B cell (primary cell): ENCODE measurements at regions not wholly inside any gene's neighbourhood (a gene's known extent, or its start where the extent isn't known, plus 50 kb on each side); places are given as distances from the start of the nearest gene placed in this dataset.

Experiments
- ATAC-seq: fragments of 200-7000 bp; cut with Tn5 transposase; one replicate; pipeline ENCODE4 v1.10.0; 2021; ENCODE audit warnings: low read depth, mild to moderate bottlenecking, moderate number of reproducible peaks, moderate library complexity
- CTCF ChIA-PET: fragments of 350-600 bp; sonication (Branson Sonifier 250); formaldehyde crosslinking; loops from one replicate; lab custom pipeline; 2021; ENCODE audit warnings: antibody characterized with exemption, inconsistent platforms; lab: Charles Lee
- POLR2A ChIA-PET: fragments of 350-600 bp; sonication (Branson Sonifier 250); formaldehyde crosslinking; loops from one replicate; lab custom pipeline; 2021; ENCODE audit warnings: antibody characterized with exemption; lab: Charles Lee
- DNase-seq: peaks from one replicate; pipeline ENCODE4 v3.0.0; 2013
- H2AFZ ChIP-seq: 2 replicates; pipeline ENCODE4 v1.6.1; 2012; ENCODE audit warnings: mild to moderate bottlenecking, low read depth, low read length; ENCODE audit not compliant: insufficient read depth, poor library complexity, severe bottlenecking
- H3K27ac ChIP-seq, 2 donors: 1 replicate in 1 of 2; 2 replicates in 1 of 2; pipeline ENCODE4 v1.5.1; 2012 to 2013; ENCODE audit warnings: low read length in 2 of 2, mild to moderate bottlenecking in 2 of 2, moderate library complexity in 1 of 2
- H3K27me3 ChIP-seq, 4 experiments: fragments of 200-600 bp in 1 of 4; sonication (generic) in 1 of 4; replicated peaks in 1 of 4; 1 replicate in 2 of 4; 2 replicates in 2 of 4; pipeline versions ENCODE4 v1.6.1 to v1.7.0; 2013 to 2016; ENCODE audit warnings: low read length in 3 of 4, mild to moderate bottlenecking in 2 of 4, mixed read lengths in 1 of 4, moderate library complexity in 1 of 4; ENCODE audit not compliant: insufficient read depth in 4 of 4, control insufficient read depth in 3 of 4; ENCODE audit errors: control extremely low read depth in 1 of 4
- H3K36me3 ChIP-seq, 2 experiments: replicated peaks in 1 of 2; 1 replicate in 1 of 2; 2 replicates in 1 of 2; pipeline versions ENCODE4 v1.6.1 to v1.7.1; 2013; ENCODE audit warnings: low read length in 1 of 2; ENCODE audit not compliant: insufficient read depth in 2 of 2, control insufficient read depth in 1 of 2; ENCODE audit errors: control extremely low read depth in 1 of 2, extremely low read depth in 1 of 2
- H3K4me1 ChIP-seq, 2 donors: fragments of 200-600 bp in 1 of 2; sonication (generic) in 1 of 2; 1 replicate in 1 of 2; 2 replicates in 1 of 2; pipeline versions ENCODE4 v1.5.1 to v1.6.1; 2013 to 2017; ENCODE audit warnings: low read length in 2 of 2; ENCODE audit not compliant: control insufficient read depth in 2 of 2, insufficient read depth in 2 of 2
- H3K4me2 ChIP-seq: replicated peaks from 2 replicates; pipeline ENCODE3; 2012; ENCODE audit warnings: mild to moderate bottlenecking, low read depth, low read length; ENCODE audit not compliant: poor library complexity, severe bottlenecking
- H3K4me3 ChIP-seq, 5 experiments: fragments of 200-600 bp in 1 of 5; sonication (generic) in 1 of 5; 1 replicate in 3 of 5; 2 replicates in 2 of 5; pipeline versions ENCODE4 v1.5.1 to v1.7.0; 2011 to 2016; ENCODE audit warnings: low read length in 4 of 5, mild to moderate bottlenecking in 4 of 5, low read depth in 2 of 5, control low read depth in 1 of 5, moderate library complexity in 1 of 5; ENCODE audit not compliant: insufficient read depth in 1 of 5; ENCODE audit errors: control extremely low read depth in 1 of 5, extremely low read depth in 1 of 5
- H3K79me2 ChIP-seq: fragments of 200-600 bp; sonication (generic); one replicate; pipeline ENCODE4 v1.6.0; 2016; ENCODE audit warnings: low read length; ENCODE audit not compliant: control insufficient read depth, insufficient read depth
- H3K9ac ChIP-seq: fragments of 200-600 bp; sonication (generic); 2 replicates; pipeline ENCODE4 v1.6.1; 2017; ENCODE audit warnings: mild to moderate bottlenecking, low read length, moderate library complexity
- H3K9me3 ChIP-seq, 3 donors: one replicate each; pipeline versions ENCODE4 v1.6.1 to v1.7.1; 2013; ENCODE audit warnings: low read length in 2 of 3; ENCODE audit not compliant: control insufficient read depth in 2 of 3, insufficient read depth in 1 of 3; ENCODE audit errors: control extremely low read depth in 1 of 3
- H4K20me1 ChIP-seq: 2 replicates; pipeline ENCODE4 v1.6.0; 2012; ENCODE audit warnings: mild to moderate bottlenecking, low read length; ENCODE audit not compliant: insufficient read depth, control insufficient read depth, poor library complexity, severe bottlenecking
- H3K27ac Mint-ChIP-seq: one replicate; pipeline ENCODE4 v1.8.0; 2021; ENCODE audit warnings: mixed read lengths
- H3K27me3 Mint-ChIP-seq: one replicate; pipeline ENCODE4 v1.8.0; 2021; ENCODE audit warnings: mixed read lengths
- H3K4me1 Mint-ChIP-seq: one replicate; pipeline ENCODE4 v1.8.0; 2021; ENCODE audit warnings: mixed read lengths
- H3K4me3 Mint-ChIP-seq: one replicate; pipeline ENCODE4 v1.8.0; 2021; ENCODE audit warnings: mixed read lengths
- H3K9me3 Mint-ChIP-seq: one replicate; pipeline ENCODE4 v1.8.0; 2022; ENCODE audit warnings: mixed read lengths; ENCODE audit not compliant: insufficient read depth
- EZH2 ChIP-seq: IDR thresholded peaks from 2 replicates; pipeline ENCODE4 v1.6.1; 2012; ENCODE audit warnings: borderline replicate concordance, low read depth, mild to moderate bottlenecking, moderate library complexity, low read length; ENCODE audit not compliant: insufficient read depth, poor library complexity, severe bottlenecking
- WGBS: methylation state at CpG from one replicate; pipeline ENCODE4 v1.1.5; 2013; ENCODE audit warnings: missing lambda C conversion rate; ENCODE audit not compliant: insufficient coverage; 5-methylcytosine and 5-hydroxymethylcytosine counted together
- intact Hi-C: fragments of 100-400 bp; cut with micrococcal nuclease; formaldehyde crosslinking; loops from one replicate; pipeline ENCODE4 v1.10.0; 2022
- TF ChIP-seq, protein P1 (sequence below): fragments of 200-600 bp; IDR thresholded peaks from one replicate; pipeline ENCODE4 v1.8.0; 2022; ENCODE audit warnings: antibody characterized with exemption, mild to moderate bottlenecking

GRCh38 chr22:44426981-44427380 is 71.1 kb downstream of the RTL6 start:
- no peaks in the 10 kb centered on the region for H3K9me3 Mint-ChIP-seq
- peaks cover 21% of the 10 kb centered on the region for H3K27me3 Mint-ChIP-seq
- H3K4me1 ChIP-seq, result no peaks in the 10 kb centered on the region
- H3K4me3 Mint-ChIP-seq, result no peak overlapping the region
- H3K9ac ChIP-seq, result no peak overlapping the region
- H3K27me3 ChIP-seq, result peaks cover 0 to 5% (median 0%) of the 10 kb centered on the region in 4 experiments
- intact Hi-C loops, result no loop called here
- WGBS, result 78% methylated on average over 5 of the region's 11 CpGs
- no peak overlapping the region for H2AFZ ChIP-seq
- no peak overlapping the region for H3K27ac ChIP-seq
- H3K9me3 ChIP-seq, result peaks cover 0 to 4% (median 0%) of the 10 kb centered on the region in 3 donors
- ChIA-PET CTCF (no interaction called here), POLR2A (no interaction called here)
- H3K27ac Mint-ChIP-seq, result no peak overlapping the region
- no peaks in the 10 kb centered on the region for H4K20me1 ChIP-seq
- H3K79me2 ChIP-seq, result no peaks in the 10 kb centered on the region
- TF ChIP-seq EZH2, result no peak
- TF ChIP-seq, protein P1, sequence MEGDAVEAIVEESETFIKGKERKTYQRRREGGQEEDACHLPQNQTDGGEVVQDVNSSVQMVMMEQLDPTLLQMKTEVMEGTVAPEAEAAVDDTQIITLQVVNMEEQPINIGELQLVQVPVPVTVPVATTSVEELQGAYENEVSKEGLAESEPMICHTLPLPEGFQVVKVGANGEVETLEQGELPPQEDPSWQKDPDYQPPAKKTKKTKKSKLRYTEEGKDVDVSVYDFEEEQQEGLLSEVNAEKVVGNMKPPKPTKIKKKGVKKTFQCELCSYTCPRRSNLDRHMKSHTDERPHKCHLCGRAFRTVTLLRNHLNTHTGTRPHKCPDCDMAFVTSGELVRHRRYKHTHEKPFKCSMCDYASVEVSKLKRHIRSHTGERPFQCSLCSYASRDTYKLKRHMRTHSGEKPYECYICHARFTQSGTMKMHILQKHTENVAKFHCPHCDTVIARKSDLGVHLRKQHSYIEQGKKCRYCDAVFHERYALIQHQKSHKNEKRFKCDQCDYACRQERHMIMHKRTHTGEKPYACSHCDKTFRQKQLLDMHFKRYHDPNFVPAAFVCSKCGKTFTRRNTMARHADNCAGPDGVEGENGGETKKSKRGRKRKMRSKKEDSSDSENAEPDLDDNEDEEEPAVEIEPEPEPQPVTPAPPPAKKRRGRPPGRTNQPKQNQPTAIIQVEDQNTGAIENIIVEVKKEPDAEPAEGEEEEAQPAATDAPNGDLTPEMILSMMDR, result no peak
- H3K36me3 ChIP-seq, result no peaks in the 10 kb centered on the region
- DNase-seq, result no peak
- H3K4me2 ChIP-seq, result no peak overlapping the region
- H3K4me3 ChIP-seq, result no peak overlapping the region
- H3K4me1 Mint-ChIP-seq, result no peaks in the 10 kb centered on the region
- ATAC-seq, result no peak

- Histone ChIP-seq H3K27me3 (peaks cover 0 to 5% (median 0%) of the 10 kb centered on the region in 4 experiments), H3K4me3 (no peak overlapping the region), H3K4me2 (no peak overlapping the region), H3K9ac (no peak overlapping the region), H3K4me1 (no peaks in the 10 kb centered on the region), H4K20me1 (no peaks in the 10 kb centered on the region), H3K79me2 (no peaks in the 10 kb centered on the region), H3K9me3 (peaks cover 0 to 4% (median 0%) of the 10 kb centered on the region in 3 donors), H3K27ac (no peak overlapping the region), H2AFZ (no peak overlapping the region), H3K36me3 (no peaks in the 10 kb centered on the region)
- H3K9me3 Mint-ChIP-seq, result peaks cover under 1% of the 10 kb centered on the region
- ChIA-PET POLR2A (no interaction called here), CTCF (no interaction called here)
- H3K4me1 Mint-ChIP-seq, result no peaks in the 10 kb centered on the region
- no peak for ATAC-seq
- WGBS, result 78% methylated on average over 3 of the region's 5 CpGs
- no peak overlapping the region for H3K4me3 Mint-ChIP-seq
- intact Hi-C loops, result no loop called here
- TF ChIP-seq, protein P1, result no peak
- TF ChIP-seq EZH2, result no peak
- DNase-seq, result no peak
- peaks cover 24% of the 10 kb centered on the region for H3K27me3 Mint-ChIP-seq
- H3K27ac Mint-ChIP-seq, result no peak overlapping the region
Observed at GRCh38 chr22:44425694-44426045, 72.4 kb downstream of the RTL6 start.
